ENCODE measurements at regions not wholly inside any gene's neighbourhood (a gene's known extent, or its start where the extent isn't known, plus 50 kb on each side); places are given as distances from the start of the nearest gene placed in this dataset.

DNA sequence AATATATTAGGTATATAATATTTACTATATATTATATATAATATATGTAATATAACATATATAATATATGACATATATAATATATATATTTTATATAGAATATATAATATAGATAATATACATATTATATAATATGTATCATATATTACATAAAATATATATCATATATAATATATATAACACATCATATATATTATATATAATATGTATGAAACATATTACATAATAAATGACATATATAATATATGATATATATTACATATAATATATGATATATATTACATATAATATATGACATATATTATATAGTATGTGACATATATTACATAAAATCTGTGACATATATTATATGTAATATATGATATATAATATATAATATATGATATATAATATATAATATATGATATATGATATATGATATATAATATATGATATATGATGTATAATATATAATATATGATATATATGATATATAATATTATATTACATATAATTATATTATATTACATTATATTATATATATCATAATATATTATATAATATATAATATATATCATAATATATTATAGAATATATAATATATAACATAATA is 119.5 kb upstream of the RIMBP3 start:
- DNase-seq (ENCODE audit: low read depth): no peak

DNA sequence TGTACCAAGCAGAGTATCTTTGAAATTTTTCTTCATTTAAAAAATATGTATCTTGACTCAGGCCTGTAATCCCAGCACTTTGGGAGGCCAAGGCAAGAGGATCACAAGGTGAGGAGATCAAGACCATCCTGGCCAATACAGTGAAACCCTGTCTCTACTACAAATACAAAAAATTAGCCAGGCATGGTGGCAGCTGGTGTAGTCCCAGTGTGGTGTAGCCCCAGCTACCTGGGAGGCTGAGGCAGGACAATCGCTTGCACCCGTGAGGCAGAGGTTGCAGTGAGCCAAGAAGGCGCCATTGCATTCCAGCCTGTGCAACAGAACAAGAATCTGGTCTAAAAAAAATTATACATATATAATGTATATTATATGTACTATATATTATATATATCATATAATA is 118.7 kb upstream of the RIMBP3 start:
- peak; percentile 41 for DNase-seq (ENCODE audit: low read depth)
